GM19035 (cell line): ENCODE measurements at regions not wholly inside any gene's neighbourhood (a gene's known extent, or its start where the extent isn't known, plus 50 kb on each side); places are given as distances from the start of the nearest gene placed in this dataset.
A peak's percentile ranks its signal among the peaks of the same experiment; 100 is the strongest.

Experiments used
- ATAC-seq: cut with Tn5 transposase; IDR thresholded peaks from one replicate; pipeline ENCODE4 v1.9.1; 2021; ENCODE audit not compliant: unreplicated experiment

GRCh38 chr5:125196481-125197111, 450.2 kb upstream of the ZNF608 start:
- ATAC-seq: no peak

GRCh38 chr5:125197321-125197720, 450.9 kb upstream of the ZNF608 start:
- no peak for ATAC-seq

GRCh38 chr5:125198270-125198974, 452.0 kb upstream of the ZNF608 start:
- no peak for ATAC-seq

- no peak for ATAC-seq
These were observed 452.9 kb upstream of the ZNF608 start for GRCh38 chr5:125199373-125199772.

- peak; percentile 54 for ATAC-seq
These were observed 453.8 kb upstream of the ZNF608 start for GRCh38 chr5:125199968-125200865.

GRCh38 chr5:125200866-125201373, 454.5 kb upstream of the ZNF608 start:
- no peak for ATAC-seq

- no peak for ATAC-seq
These were observed 455.1 kb upstream of the ZNF608 start for GRCh38 chr5:125201446-125202052.

- no peak for ATAC-seq
These were observed 455.9 kb upstream of the ZNF608 start for GRCh38 chr5:125202353-125202752.

- no peak for ATAC-seq
These were observed 456.5 kb upstream of the ZNF608 start for GRCh38 chr5:125202871-125203438.

GRCh38 chr5:125203912-125204311, 457.5 kb upstream of the ZNF608 start:
- ATAC-seq: no peak

GRCh38 chr5:125205601-125206225, 459.3 kb upstream of the ZNF608 start:
- no peak for ATAC-seq

GRCh38 chr5:125207856-125208255, 461.4 kb upstream of the ZNF608 start:
- ATAC-seq: no peak

- ATAC-seq: no peak
These were observed 463.2 kb upstream of the ZNF608 start for GRCh38 chr5:125209650-125210049.

GRCh38 chr5:125210242-125210947, 464.0 kb upstream of the ZNF608 start:
- ATAC-seq: no peak

GRCh38 chr5:125214080-125214479, 467.6 kb upstream of the ZNF608 start:
- peak; percentile 83 for ATAC-seq

GRCh38 chr5:125215593-125215992, 469.2 kb upstream of the ZNF608 start:
- no peak for ATAC-seq

- ATAC-seq: no peak
These were observed 473.3 kb upstream of the ZNF608 start for GRCh38 chr5:125219710-125220109.

- no peak for ATAC-seq
These were observed 473.8 kb upstream of the ZNF608 start for GRCh38 chr5:125220284-125220683.

GRCh38 chr5:125222597-125223240, 476.3 kb upstream of the ZNF608 start:
- no peak for ATAC-seq
